WTC11 (cell line): ENCODE measurements at regions not wholly inside any gene's neighbourhood (a gene's known extent, or its start where the extent isn't known, plus 50 kb on each side); places are given as distances from the start of the nearest gene placed in this dataset.

ENCODE experiments used
- CREM ChIP-seq: sonication (generic); formaldehyde crosslinking; IDR thresholded peaks from 2 replicates; pipeline ENCODE4 v1.8.1; 2022; ENCODE audit warnings: mild to moderate bottlenecking, missing genetic modification reagents, moderate library complexity
- SP1 ChIP-seq: sonication (generic); formaldehyde crosslinking; conservative IDR thresholded peaks from 2 replicates; pipeline ENCODE4 v1.8.1; 2022; ENCODE audit warnings: missing genetic modification reagents
- ZNF138 ChIP-seq: sonication (generic); formaldehyde crosslinking; conservative IDR thresholded peaks from 2 replicates; pipeline ENCODE4 v1.8.1; 2022; ENCODE audit warnings: mild to moderate bottlenecking, moderate library complexity, missing genetic modification reagents
- ZNF423 ChIP-seq: fragments of 250-450 bp; sonication (Bioruptor Pico); IDR thresholded peaks from 2 replicates; pipeline ENCODE4 v2.1.2; 2022; ENCODE audit warnings: mild to moderate bottlenecking, moderate library complexity
- TF ChIP-seq, protein P1 (sequence below): fragments of 200-600 bp; IDR thresholded peaks from 2 replicates; pipeline ENCODE4 v1.8.0; 2022; ENCODE audit warnings: antibody characterized with exemption
- TF ChIP-seq, protein P2 (sequence below): sonication (generic); formaldehyde crosslinking; IDR thresholded peaks from 2 replicates; pipeline ENCODE4 v1.8.1; 2022; ENCODE audit warnings: mild to moderate bottlenecking, missing genetic modification reagents, moderate library complexity, borderline replicate concordance
- TF ChIP-seq, protein P3 (sequence below): sonication (generic); formaldehyde crosslinking; IDR thresholded peaks from 2 replicates; pipeline ENCODE4 v1.8.1; 2022; ENCODE audit warnings: low read depth, missing genetic modification reagents, borderline replicate concordance
- TF ChIP-seq, protein P4 (sequence below): sonication (generic); formaldehyde crosslinking; IDR thresholded peaks from 2 replicates; pipeline ENCODE4 v1.8.1; 2023; ENCODE audit warnings: mild to moderate bottlenecking, missing genetic modification reagents, borderline replicate concordance
- TF ChIP-seq, protein P5 (sequence below): sonication (generic); formaldehyde crosslinking; IDR thresholded peaks from 2 replicates; pipeline ENCODE4 v1.8.0; 2022; ENCODE audit warnings: mild to moderate bottlenecking, missing genetic modification reagents

DNA sequence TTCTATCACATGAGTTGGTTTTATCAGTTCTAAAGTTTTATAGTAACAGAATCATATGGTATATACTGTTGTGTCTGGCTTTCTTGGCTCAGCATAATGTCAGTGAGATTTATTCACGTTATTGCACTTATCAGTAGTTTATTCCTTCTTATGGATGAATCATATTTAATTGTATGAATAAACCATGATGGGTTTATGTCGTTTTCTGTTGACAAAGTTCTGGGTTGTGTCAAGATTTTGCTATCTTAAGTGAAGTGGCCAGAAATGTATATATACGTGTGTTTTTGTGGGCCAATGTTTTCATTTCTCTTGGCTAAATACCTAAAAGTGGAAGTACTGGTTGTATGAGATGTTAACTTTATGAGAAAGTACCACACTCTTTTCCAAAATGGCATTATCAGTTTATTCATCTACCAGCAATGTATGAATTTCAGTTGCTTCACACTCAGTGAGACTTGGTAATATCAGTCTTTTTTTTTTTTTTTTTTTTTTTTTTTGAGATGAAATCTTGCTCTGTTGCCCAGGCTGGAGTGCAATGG lies 112.4 kb upstream of the DCBLD2 start:
- TF ChIP-seq CREM (CRISPR knock-in tag) (no peak), ZNF138 (CRISPR knock-in tag) (no peak), SP1 (no peak), ZNF423 (CRISPR knock-in tag) (no peak)
- TF ChIP-seq, protein P1, sequence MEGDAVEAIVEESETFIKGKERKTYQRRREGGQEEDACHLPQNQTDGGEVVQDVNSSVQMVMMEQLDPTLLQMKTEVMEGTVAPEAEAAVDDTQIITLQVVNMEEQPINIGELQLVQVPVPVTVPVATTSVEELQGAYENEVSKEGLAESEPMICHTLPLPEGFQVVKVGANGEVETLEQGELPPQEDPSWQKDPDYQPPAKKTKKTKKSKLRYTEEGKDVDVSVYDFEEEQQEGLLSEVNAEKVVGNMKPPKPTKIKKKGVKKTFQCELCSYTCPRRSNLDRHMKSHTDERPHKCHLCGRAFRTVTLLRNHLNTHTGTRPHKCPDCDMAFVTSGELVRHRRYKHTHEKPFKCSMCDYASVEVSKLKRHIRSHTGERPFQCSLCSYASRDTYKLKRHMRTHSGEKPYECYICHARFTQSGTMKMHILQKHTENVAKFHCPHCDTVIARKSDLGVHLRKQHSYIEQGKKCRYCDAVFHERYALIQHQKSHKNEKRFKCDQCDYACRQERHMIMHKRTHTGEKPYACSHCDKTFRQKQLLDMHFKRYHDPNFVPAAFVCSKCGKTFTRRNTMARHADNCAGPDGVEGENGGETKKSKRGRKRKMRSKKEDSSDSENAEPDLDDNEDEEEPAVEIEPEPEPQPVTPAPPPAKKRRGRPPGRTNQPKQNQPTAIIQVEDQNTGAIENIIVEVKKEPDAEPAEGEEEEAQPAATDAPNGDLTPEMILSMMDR = no peak
- TF ChIP-seq, protein P2, sequence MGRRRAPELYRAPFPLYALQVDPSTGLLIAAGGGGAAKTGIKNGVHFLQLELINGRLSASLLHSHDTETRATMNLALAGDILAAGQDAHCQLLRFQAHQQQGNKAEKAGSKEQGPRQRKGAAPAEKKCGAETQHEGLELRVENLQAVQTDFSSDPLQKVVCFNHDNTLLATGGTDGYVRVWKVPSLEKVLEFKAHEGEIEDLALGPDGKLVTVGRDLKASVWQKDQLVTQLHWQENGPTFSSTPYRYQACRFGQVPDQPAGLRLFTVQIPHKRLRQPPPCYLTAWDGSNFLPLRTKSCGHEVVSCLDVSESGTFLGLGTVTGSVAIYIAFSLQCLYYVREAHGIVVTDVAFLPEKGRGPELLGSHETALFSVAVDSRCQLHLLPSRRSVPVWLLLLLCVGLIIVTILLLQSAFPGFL (CRISPR knock-in tag) = no peak
- TF ChIP-seq, protein P3, sequence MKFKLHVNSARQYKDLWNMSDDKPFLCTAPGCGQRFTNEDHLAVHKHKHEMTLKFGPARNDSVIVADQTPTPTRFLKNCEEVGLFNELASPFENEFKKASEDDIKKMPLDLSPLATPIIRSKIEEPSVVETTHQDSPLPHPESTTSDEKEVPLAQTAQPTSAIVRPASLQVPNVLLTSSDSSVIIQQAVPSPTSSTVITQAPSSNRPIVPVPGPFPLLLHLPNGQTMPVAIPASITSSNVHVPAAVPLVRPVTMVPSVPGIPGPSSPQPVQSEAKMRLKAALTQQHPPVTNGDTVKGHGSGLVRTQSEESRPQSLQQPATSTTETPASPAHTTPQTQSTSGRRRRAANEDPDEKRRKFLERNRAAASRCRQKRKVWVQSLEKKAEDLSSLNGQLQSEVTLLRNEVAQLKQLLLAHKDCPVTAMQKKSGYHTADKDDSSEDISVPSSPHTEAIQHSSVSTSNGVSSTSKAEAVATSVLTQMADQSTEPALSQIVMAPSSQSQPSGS (CRISPR knock-in tag) = no peak
- TF ChIP-seq, protein P4, sequence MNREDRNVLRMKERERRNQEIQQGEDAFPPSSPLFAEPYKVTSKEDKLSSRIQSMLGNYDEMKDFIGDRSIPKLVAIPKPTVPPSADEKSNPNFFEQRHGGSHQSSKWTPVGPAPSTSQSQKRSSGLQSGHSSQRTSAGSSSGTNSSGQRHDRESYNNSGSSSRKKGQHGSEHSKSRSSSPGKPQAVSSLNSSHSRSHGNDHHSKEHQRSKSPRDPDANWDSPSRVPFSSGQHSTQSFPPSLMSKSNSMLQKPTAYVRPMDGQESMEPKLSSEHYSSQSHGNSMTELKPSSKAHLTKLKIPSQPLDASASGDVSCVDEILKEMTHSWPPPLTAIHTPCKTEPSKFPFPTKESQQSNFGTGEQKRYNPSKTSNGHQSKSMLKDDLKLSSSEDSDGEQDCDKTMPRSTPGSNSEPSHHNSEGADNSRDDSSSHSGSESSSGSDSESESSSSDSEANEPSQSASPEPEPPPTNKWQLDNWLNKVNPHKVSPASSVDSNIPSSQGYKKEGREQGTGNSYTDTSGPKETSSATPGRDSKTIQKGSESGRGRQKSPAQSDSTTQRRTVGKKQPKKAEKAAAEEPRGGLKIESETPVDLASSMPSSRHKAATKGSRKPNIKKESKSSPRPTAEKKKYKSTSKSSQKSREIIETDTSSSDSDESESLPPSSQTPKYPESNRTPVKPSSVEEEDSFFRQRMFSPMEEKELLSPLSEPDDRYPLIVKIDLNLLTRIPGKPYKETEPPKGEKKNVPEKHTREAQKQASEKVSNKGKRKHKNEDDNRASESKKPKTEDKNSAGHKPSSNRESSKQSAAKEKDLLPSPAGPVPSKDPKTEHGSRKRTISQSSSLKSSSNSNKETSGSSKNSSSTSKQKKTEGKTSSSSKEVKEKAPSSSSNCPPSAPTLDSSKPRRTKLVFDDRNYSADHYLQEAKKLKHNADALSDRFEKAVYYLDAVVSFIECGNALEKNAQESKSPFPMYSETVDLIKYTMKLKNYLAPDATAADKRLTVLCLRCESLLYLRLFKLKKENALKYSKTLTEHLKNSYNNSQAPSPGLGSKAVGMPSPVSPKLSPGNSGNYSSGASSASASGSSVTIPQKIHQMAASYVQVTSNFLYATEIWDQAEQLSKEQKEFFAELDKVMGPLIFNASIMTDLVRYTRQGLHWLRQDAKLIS = no peak
- TF ChIP-seq, protein P5, sequence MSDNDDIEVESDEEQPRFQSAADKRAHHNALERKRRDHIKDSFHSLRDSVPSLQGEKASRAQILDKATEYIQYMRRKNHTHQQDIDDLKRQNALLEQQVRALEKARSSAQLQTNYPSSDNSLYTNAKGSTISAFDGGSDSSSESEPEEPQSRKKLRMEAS (CRISPR knock-in tag) = no peak
